Naive B cell (primary cell): ENCODE measurements at regions not wholly inside any gene's neighbourhood (a gene's known extent, or its start where the extent isn't known, plus 50 kb on each side); places are given as distances from the start of the nearest gene placed in this dataset.
A peak's percentile ranks its signal among the peaks of the same experiment; 100 is the strongest.

ENCODE experiments used
- ATAC-seq, 2 donors: fragments of 150-1000 bp; cut with Tn5 transposase; 2 replicates each; pipeline ENCODE4 v1.10.0; 2021; ENCODE audit warnings: low read depth in 2 of 2, mild to moderate bottlenecking in 2 of 2, moderate library complexity in 2 of 2
- DNase-seq: peaks from one replicate; pipeline ENCODE4 v3.0.0; 2022
- H3K27ac Mint-ChIP-seq, 6 donors: one replicate each; pipeline ENCODE4 v1.8.0; 2020 to 2022; ENCODE audit warnings: mild to moderate bottlenecking in 6 of 6, mixed read lengths in 6 of 6, moderate library complexity in 5 of 6, inconsistent platforms in 2 of 6
- H3K27me3 Mint-ChIP-seq, 3 donors: one replicate each; pipeline ENCODE4 v1.8.0; 2021 to 2022; ENCODE audit warnings: mixed read lengths in 3 of 3, mild to moderate bottlenecking in 1 of 3
- H3K36me3 Mint-ChIP-seq, 2 donors: one replicate each; pipeline ENCODE4 v1.8.0; 2020 to 2022; ENCODE audit warnings: mixed read lengths in 2 of 2, inconsistent platforms in 1 of 2, mild to moderate bottlenecking in 1 of 2
- H3K4me1 Mint-ChIP-seq, 3 donors: one replicate each; pipeline ENCODE4 v1.8.0; 2020 to 2022; ENCODE audit warnings: mixed read lengths in 3 of 3, inconsistent platforms in 1 of 3, mild to moderate bottlenecking in 1 of 3, moderate library complexity in 1 of 3
- H3K4me3 Mint-ChIP-seq, 8 donors: one replicate each; pipeline ENCODE4 v1.8.0; 2020 to 2022; ENCODE audit warnings: mild to moderate bottlenecking in 8 of 8, mixed read lengths in 8 of 8, moderate library complexity in 8 of 8, inconsistent platforms in 2 of 8
- H3K9me3 Mint-ChIP-seq, 7 donors: one replicate each; pipeline ENCODE4 v1.8.0; 2020 to 2022; ENCODE audit warnings: mixed read lengths in 7 of 7, mild to moderate bottlenecking in 5 of 7, inconsistent platforms in 2 of 7, moderate library complexity in 1 of 7

DNA sequence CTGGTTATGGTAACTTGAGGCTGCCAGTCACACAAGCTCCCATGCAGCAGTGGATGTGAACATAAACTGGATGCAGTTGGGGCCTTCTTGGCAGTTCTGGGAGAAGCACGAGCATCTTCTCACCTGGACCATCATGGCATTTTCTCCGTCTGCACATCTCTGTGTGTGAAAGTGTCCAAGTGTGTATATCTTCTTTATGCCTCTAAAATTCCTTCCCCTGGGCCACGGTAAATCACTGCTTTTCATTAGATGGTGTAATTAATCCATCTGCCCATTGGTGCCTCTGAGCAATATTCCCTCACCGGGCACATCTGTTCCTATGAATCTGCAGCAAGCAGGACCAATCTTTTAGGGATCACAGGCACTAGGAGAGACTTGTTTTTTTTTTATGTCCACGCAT is 138.0 kb downstream of the MAP3K7 start:
- no peak for ATAC-seq
- Mint-ChIP-seq H3K36me3 (peaks cover 0 to 6% of the 10 kb centered on the region in 2 donors), H3K27ac (no peak overlapping the region), H3K27me3 (peaks cover 0 to 8% (median 0%) of the 10 kb centered on the region in 3 donors), H3K4me3 (no peak overlapping the region), H3K4me1 (peaks cover 0 to 13% (median 6%) of the 10 kb centered on the region in 3 donors), H3K9me3 (peaks cover 0 to 1% (median 0%) of the 10 kb centered on the region in 7 donors)
- DNase-seq = no peak

GRCh38 chr6:90446164-90446563 is 140.7 kb downstream of the MAP3K7 start:
- Mint-ChIP-seq H3K27me3 (peaks cover 0 to 8% (median 0%) of the 10 kb centered on the region in 3 donors), H3K4me1 (peaks cover 0 to 13% (median 6%) of the 10 kb centered on the region in 3 donors), H3K9me3 (peaks cover 0 to 1% (median 0%) of the 10 kb centered on the region in 7 donors), H3K27ac (no peak overlapping the region), H3K4me3 (no peak overlapping the region), H3K36me3 (peaks cover 0 to 6% of the 10 kb centered on the region in 2 donors)
- ATAC-seq = no peak
- DNase-seq = no peak

DNA sequence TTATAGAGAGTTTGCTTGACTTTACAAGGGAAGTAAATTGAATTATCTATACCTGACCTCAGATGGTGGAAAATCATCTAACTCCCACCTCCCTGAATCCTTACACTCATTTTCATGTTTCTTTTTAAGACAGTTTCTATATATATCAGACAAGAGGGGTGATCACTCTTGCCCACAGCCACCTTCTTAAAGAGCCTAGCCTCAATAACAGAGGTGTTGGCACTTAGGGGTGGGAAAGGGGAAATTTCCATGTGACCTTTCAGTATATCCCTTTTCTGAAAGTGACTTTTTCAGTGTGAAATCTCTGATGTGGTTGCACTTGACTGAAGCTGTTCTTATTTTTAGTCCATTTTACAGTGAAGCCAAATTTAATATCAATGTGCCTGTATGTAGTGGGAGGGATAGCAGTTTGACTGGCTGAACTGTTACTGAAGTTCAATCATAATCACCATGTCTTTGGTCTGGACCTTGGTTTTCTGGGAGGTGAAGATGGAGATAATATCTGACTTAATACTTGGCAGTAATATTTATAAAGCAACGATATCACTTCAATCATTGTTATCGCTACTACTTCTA is 141.3 kb downstream of the MAP3K7 start:
- Mint-ChIP-seq H3K4me1 (peaks cover 0 to 13% (median 6%) of the 10 kb centered on the region in 3 donors), H3K27ac (no peak overlapping the region), H3K4me3 (no peak overlapping the region), H3K9me3 (peaks cover 0 to 1% (median 0%) of the 10 kb centered on the region in 7 donors), H3K27me3 (peaks cover 0 to 8% (median 0%) of the 10 kb centered on the region in 3 donors), H3K36me3 (peaks cover 0 to 6% of the 10 kb centered on the region in 2 donors)
- DNase-seq = no peak
- no peak for ATAC-seq

- peak overlapping the region in 1 of 6 donors; percentile 26 for H3K27ac Mint-ChIP-seq
- DNase-seq = no peak
These were observed 142.6 kb downstream of the MAP3K7 start for GRCh38 chr6:90444160-90444714.

GRCh38 chr6:90442366-90442765 is 144.5 kb downstream of the MAP3K7 start:
- Mint-ChIP-seq H3K9me3 (no peaks in the 10 kb centered on the region), H3K4me1 (peaks cover 0 to 17% (median 11%) of the 10 kb centered on the region in 3 donors), H3K27ac (peak overlapping the region in 1 of 6 donors; percentile 34), H3K4me3 (no peak overlapping the region), H3K36me3 (no peaks in the 10 kb centered on the region), H3K27me3 (peaks cover 0 to 4% (median 0%) of the 10 kb centered on the region in 3 donors)
- no peak for DNase-seq
- no peak for ATAC-seq

More at GRCh38 chr6:90444160-90444714, 142.6 kb downstream of the MAP3K7 start:
- peaks cover 0 to 4% of the 10 kb centered on the region in 2 donors for H3K36me3 Mint-ChIP-seq
- H3K4me3 Mint-ChIP-seq = no peak overlapping the region
- ATAC-seq = no peak
- peaks cover 0 to 17% (median 11%) of the 10 kb centered on the region in 3 donors for H3K4me1 Mint-ChIP-seq
- H3K27me3 Mint-ChIP-seq = peaks cover 0 to 4% (median 0%) of the 10 kb centered on the region in 3 donors
- H3K9me3 Mint-ChIP-seq = peaks cover 0 to 1% (median 0%) of the 10 kb centered on the region in 7 donors

- no peaks in the 10 kb centered on the region for H3K36me3 Mint-ChIP-seq
- no peaks in the 10 kb centered on the region for H3K27me3 Mint-ChIP-seq
- H3K27ac Mint-ChIP-seq = peak overlapping the region in 2 of 6 donors; percentile 7 to 33
- no peaks in the 10 kb centered on the region for H3K9me3 Mint-ChIP-seq
- no peak overlapping the region for H3K4me3 Mint-ChIP-seq
- no peak for DNase-seq
- no peak for ATAC-seq
- peaks cover 0 to 15% (median 9%) of the 10 kb centered on the region in 3 donors for H3K4me1 Mint-ChIP-seq
These were observed 144.1 kb upstream of the BACH2 start for GRCh38 chr6:90440586-90441283.

DNA sequence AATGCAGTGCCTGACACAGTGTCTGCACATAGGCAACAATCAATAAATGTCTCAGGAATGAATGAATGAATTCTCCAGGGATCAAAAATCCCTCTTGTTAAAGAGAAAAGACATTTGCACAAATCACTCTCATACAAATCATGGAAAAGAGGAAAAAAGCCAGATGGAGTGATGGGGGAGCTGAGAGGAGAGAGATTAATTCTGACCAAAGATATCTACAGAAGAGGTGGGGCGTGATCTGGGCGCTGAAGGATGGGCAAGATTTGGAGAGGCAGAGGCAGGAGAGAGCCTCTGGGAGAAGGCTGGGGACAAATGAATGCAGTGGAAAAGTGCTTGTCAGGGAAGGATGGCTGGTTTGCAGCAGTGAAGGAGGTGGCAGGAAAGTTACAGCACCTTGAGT is 142.9 kb upstream of the BACH2 start:
- no peak for ATAC-seq
- Mint-ChIP-seq H3K4me3 (no peak overlapping the region), H3K4me1 (peaks cover 0 to 8% (median 6%) of the 10 kb centered on the region in 3 donors), H3K27ac (no peak overlapping the region), H3K27me3 (no peaks in the 10 kb centered on the region), H3K9me3 (peaks cover 0 to 5% (median 0%) of the 10 kb centered on the region in 7 donors), H3K36me3 (no peaks in the 10 kb centered on the region)
- no peak for DNase-seq

DNA sequence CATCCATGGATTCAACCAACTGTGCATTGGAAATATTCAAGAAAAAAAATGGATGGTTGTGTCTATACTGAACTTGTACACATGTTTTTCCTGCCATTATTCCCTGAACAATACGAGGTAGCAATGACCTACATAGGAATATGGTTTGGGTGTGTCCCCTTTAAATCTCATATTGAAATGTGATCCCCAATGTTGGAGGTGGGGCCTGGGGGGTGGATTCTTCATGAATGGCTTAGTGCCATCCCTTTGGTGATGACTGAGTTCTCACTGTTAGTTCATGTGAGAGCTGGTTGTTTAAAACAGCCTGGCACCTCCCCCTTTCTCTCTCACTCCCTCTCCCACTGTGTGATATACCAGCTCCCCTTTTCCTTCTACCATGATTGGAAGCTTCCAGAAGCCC is 139.8 kb upstream of the BACH2 start:
- no peak for ATAC-seq
- H3K4me1 Mint-ChIP-seq = peaks cover 4 to 6% (median 6%) of the 10 kb centered on the region in 3 donors
- peaks cover 5 to 28% of the 10 kb centered on the region in 2 donors for H3K36me3 Mint-ChIP-seq
- H3K27ac Mint-ChIP-seq = peak overlapping the region in 2 of 6 donors; percentile 0 to 23
- peaks cover 9 to 37% (median 18%) of the 10 kb centered on the region in 7 donors for H3K9me3 Mint-ChIP-seq
- no peak for DNase-seq
- no peak overlapping the region for H3K4me3 Mint-ChIP-seq
- no peaks in the 10 kb centered on the region for H3K27me3 Mint-ChIP-seq

DNA sequence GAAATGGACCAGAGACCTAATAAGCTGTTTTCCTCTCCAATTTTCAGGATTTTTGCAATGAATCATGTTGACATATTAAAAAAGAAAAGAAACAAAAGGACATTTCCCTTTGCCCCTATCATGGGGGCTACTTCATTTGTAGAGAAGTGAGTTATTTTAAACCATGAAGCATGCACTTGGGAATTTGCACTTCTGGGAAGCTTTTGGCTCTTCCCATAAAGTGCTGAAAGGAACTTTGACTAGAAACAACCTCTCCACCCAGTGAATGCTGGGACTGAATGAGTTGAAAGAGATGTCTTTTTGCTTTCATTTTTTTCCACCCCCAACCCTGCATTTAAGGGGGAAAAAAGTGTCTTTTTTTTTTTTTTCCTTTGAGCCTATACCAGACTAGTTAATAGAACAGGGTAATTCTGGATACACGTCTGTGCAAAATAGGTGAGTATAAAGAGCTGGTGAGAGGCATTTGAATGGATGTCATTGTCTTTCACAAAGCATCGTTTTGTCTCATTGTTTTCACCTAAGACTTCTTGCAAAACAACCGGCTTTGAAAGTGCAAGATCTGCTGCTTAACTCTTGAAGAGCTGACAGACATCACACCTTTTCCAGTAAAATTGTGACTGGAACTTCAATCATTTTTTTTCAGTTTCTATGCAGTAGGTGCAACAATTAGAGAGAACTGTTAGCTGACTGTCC is 138.7 kb upstream of the BACH2 start:
- ATAC-seq (no peak), DNase-seq (no peak)
- peaks cover 4 to 6% (median 6%) of the 10 kb centered on the region in 3 donors for H3K4me1 Mint-ChIP-seq
- peaks cover 5 to 31% of the 10 kb centered on the region in 2 donors for H3K36me3 Mint-ChIP-seq
- H3K4me3 Mint-ChIP-seq = no peak overlapping the region
- peak overlapping the region in 1 of 6 donors; percentile 30 for H3K27ac Mint-ChIP-seq
- no peaks in the 10 kb centered on the region for H3K27me3 Mint-ChIP-seq
- H3K9me3 Mint-ChIP-seq = peaks cover 11 to 47% (median 21%) of the 10 kb centered on the region in 7 donors

DNA sequence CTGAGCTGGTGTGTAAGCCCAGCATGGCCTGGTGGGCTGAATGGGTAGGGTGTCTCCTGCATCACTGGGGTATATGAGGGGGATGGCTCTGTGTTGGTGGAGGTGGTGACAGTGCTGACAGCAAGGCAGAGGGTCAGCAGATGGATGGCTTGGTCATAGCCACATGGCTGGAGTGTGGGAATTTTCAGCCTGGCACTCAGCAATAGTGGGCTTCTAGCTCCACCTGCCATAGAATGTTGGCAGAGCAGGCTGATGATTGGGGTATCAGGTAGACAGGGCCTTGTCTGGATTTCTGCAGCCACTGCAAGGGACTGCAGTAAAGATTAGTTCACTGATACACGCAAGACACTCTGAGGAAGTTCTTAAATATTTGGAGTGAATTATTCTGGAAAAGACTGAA is 137.5 kb upstream of the BACH2 start:
- Mint-ChIP-seq H3K27me3 (no peaks in the 10 kb centered on the region), H3K4me3 (no peak overlapping the region), H3K27ac (no peak overlapping the region), H3K36me3 (peaks cover 5 to 43% of the 10 kb centered on the region in 2 donors), H3K9me3 (peaks cover 20 to 58% (median 33%) of the 10 kb centered on the region in 7 donors), H3K4me1 (peaks cover 0 to 6% (median 0%) of the 10 kb centered on the region in 3 donors)
- ATAC-seq = no peak
- no peak for DNase-seq

DNA sequence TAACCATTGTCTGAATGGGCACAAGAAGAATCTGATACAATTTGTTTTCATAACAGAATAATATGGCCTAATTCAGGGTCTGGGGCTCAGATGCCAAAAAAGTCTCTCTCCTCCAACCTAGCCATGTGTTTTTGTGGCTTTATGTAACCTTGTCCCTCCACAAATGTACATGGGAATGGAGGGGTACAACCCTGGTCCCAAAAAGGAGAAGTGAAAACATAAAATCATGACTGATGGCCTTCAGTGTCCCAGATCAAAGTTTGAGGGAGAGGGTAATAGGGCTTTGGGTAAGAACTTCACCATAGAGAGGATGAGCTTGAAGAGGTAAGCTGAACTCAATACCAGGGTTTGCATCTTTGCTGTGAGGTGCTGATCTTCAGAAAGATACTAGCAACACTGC is 136.3 kb upstream of the BACH2 start:
- ATAC-seq (no peak), DNase-seq (no peak)
- no peaks in the 10 kb centered on the region for H3K27me3 Mint-ChIP-seq
- peak overlapping the region in 1 of 8 donors; percentile 17 for H3K4me3 Mint-ChIP-seq
- peaks cover 5 to 44% of the 10 kb centered on the region in 2 donors for H3K36me3 Mint-ChIP-seq
- peaks cover 20 to 64% (median 33%) of the 10 kb centered on the region in 7 donors for H3K9me3 Mint-ChIP-seq
- peaks cover 0 to 6% (median 0%) of the 10 kb centered on the region in 3 donors for H3K4me1 Mint-ChIP-seq
- peak overlapping the region in 1 of 6 donors; percentile 86 for H3K27ac Mint-ChIP-seq

- Mint-ChIP-seq H3K9me3 (peaks cover 20 to 64% (median 33%) of the 10 kb centered on the region in 7 donors), H3K27ac (peak overlapping the region in 1 of 6 donors; percentile 38)
These were observed 135.6 kb upstream of the BACH2 start for GRCh38 chr6:90432041-90432775.

More at GRCh38 chr6:90432041-90432775, 135.6 kb upstream of the BACH2 start:
- ATAC-seq (no peak), DNase-seq (no peak)
- peaks cover 5 to 44% of the 10 kb centered on the region in 2 donors for H3K36me3 Mint-ChIP-seq
- no peaks in the 10 kb centered on the region for H3K27me3 Mint-ChIP-seq
- H3K4me3 Mint-ChIP-seq = no peak overlapping the region
- H3K4me1 Mint-ChIP-seq = peaks cover 0 to 6% (median 0%) of the 10 kb centered on the region in 3 donors
